HT-29 (cell line): ENCODE measurements at regions not wholly inside any gene's neighbourhood (a gene's known extent, or its start where the extent isn't known, plus 50 kb on each side); places are given as distances from the start of the nearest gene placed in this dataset.
A peak's percentile ranks its signal among the peaks of the same experiment; 100 is the strongest.
"Not testable (repeated sequence)": the region's sequence is repeated elsewhere in the genome, so short reads cannot be mapped to it uniquely, and the experiment has no call there.

ENCODE experiments used
- DNase-seq: peaks from one replicate; pipeline ENCODE4 v3.0.0-alpha.2; 2015; ENCODE audit warnings: low spot score

DNA sequence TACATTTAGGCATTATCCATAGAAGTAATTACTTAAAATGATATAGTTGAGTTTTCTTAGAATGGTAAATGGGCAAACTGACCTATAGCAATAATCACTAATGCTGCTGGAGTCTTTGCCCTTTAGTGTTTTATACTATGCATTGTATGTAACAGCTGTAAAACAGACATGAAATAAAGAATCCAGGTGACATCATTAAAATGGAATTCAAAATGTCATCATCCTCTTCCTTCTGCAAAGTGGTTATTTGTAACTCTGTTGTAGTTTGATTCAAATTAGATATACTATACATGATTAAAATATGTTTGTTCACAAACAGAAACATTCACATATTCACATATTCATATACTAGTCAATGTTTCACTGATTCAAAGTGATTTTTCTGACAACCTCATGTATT lies 598.8 kb downstream of the SLC16A7 start:
- no peak for DNase-seq

DNA sequence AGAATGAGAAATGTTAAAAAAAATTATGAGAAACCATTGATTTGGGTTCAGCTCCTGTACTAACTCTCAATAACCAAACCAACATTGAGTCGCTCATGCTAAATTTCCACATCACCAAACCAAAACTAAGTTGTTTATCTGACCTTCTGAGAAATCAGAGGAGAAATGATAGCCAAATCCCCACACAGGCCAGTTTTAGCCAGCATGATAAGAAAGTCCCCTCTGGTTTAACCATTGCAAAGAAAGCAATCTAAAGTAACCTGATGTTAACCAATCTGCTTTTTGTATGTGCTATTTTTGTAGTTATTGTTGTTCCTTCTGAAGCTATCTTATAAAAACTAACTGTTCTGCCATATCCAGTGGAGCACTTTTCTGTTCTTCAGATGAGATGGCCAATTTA lies 599.7 kb downstream of the SLC16A7 start:
- DNase-seq: no peak

DNA sequence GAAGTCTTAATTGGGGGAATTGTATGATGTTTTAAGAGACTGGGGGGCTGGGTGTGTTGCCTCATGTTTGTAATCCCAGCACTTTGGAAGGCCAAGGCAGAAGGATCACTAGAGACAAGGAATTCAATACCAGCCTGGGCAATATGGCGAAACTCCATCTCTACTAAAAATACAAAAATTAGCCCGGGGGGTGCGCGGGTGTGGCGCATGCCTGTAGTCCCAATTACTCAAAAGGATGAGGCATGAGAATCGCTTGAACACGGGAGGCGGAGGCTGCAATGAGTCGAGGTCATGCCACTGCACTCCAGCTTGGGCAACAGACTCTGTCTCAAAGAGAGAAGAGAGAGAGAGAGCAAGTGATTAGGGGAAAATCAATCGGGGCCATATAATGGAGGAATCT lies 600.5 kb downstream of the SLC16A7 start:
- no peak for DNase-seq

DNA sequence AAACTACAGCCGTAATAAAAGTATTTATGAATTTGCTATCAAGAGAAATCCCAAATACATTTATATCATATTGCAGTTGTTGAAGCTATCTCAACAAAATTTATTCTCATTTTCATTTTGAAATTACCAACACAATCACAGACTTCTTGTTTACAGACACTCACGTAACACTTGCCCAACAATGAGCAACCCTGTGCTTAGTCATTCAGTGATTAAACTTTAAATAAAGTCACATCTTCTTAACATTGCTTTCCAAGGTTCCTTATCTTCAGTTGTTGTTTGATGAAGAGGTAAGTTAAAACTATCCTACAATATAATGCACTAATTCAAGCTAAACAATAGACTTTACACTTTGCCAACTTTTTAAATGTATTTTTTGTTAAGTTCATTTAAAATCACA lies 601.8 kb downstream of the SLC16A7 start:
- DNase-seq: no peak

DNA sequence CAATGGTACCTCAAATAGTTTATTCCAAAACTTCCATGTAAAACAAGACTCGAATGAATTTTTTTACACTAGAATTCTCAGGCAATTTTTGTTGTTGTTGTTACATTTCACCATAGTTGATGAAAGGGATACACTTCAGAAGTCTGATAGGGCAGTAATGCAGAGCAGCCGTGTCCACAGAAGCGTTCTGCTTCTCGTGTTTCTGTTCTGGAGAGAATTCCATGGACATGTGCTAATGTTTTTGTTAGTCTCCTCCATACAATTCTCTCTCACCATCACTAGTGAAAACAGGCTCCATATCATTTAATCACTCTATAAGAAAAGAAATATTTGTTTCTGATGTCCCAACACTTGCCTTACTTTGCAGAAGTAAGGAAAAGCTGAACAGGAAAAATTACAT lies 606.1 kb downstream of the SLC16A7 start:
- DNase-seq: no peak

DNA sequence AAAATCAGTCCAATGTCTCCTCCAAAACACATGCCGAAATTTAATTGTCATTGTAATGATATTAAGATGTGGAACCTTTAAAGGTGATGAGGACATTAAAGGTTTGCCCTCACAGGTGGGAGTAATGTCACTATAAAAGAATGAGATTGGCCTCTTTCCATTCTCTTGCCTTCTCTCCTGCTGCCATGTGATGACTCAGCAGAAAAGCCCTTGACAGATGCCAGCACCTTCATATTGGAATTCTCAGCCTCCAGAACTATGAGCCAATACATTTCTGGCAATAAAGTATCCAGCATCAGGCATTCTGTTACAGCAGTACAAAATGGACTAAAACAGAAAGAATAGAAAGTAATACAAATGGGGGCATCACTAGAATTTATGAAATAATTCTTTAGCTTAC lies 609.7 kb downstream of the SLC16A7 start:
- DNase-seq: no peak

DNA sequence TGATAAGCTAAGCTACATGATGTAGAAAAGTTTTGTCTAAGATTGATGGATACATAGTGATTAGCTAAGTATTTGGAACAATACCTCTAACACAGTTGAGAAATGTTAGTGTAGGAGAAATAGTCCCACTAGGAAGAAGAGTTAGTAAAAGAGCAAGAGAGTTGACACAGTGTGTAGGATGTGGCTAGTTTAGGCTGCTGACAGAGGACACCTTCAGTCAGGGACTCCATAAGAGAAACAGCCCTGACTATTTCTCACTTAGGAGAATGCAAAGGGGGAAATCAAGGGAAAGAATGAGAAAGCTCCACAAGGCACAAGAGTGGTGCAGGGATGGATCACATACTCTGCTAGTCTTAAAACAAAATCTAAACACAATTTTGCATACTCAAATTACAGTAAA lies 613.7 kb downstream of the SLC16A7 start:
- no peak for DNase-seq

DNA sequence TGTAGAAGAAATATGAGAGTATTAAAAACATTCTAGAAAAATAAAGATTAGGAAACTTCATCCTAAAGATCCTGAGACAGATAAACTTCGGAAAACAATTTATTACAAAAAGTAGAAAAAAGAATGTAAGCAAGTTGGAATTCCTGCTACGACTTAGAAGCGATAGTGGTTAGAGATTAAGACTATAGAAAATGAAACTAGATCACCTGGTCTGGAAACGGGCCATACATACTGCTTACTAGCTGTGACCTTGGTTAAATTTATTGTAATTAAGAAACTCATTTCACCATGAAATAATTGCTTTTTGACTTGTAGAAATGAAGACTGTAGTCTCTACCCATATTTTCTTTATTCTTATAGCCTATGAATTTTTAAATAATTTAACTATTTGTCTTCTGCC lies 614.1 kb downstream of the SLC16A7 start:
- peak; percentile 9 for DNase-seq

DNA sequence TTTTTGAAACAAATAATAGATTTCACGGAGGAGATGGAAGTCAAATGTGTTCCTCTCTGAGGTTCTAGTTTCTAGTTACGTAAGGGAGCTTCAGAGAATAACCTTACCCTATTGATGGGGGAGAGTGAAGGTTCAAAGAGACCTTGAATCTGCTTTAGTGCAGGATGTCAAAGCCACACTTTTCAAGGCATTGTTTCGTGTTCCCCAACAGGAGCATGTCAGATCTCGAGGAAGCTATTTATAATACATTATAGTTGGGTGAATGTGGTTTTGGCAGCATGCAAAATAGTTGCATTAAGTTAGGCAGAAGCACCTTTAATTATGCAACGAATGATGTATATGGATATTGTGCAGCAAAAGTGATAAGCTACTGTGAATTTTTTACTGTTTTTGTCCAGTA lies 614.9 kb downstream of the SLC16A7 start:
- no peak for DNase-seq

DNA sequence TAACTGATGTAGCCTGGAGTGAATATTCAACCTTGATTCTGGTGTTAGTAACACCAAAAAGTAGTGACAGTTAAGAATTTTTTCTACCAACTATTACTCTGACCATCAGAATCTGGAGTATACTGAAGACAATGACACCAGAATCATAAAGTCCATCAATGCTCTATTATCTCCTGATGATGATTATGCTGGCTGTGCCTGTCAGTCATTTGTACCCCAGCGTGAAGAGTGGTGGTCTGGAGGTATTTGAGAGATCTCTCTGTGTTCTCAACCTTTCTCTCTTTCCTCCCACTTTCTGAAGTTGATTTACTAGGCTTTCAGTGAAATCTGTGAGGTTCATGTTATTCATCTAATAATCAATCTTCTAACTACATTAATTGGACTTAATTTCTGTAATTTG lies 615.4 kb downstream of the SLC16A7 start:
- DNase-seq: no peak

DNA sequence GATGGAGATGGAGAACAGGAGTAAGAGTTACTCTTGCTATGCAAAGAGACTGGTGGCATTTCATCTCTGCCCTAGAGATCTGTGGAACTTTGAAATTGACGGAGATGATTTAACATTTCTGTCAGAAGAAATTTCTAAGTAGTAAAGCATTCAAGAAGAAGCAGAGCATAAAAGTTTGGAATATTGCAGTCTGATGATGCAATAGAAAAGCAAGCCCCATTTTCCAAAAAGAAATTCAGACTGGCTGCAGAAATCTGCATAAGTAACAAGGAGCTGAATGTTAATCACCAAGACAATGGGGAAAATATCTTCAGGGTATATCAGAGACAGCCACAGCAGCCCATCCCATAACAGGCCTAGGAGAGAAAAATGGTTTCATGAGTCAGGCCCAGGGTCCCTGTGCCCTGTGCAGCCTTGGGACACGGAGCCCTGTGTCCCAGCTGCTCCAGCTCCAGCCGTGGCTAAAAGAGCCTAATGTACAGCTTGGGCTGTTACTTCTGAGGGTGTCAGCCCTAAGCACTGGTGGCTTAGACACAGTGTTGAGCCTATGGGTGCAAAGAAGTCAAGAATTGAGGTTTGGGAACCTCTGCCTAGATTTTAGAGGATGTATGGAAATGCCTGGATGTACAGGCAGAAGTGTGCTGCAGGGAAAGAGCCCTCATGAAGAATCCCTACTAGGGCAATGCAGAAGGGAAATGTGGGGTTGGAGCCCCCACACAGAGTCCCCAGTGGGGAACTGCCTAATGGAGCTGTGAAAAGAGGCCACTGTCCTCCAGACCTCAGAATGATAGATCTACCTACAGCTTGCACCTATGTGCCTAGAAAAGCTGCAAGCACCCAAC lies 616.6 kb downstream of the SLC16A7 start:
- DNase-seq: no peak

DNA sequence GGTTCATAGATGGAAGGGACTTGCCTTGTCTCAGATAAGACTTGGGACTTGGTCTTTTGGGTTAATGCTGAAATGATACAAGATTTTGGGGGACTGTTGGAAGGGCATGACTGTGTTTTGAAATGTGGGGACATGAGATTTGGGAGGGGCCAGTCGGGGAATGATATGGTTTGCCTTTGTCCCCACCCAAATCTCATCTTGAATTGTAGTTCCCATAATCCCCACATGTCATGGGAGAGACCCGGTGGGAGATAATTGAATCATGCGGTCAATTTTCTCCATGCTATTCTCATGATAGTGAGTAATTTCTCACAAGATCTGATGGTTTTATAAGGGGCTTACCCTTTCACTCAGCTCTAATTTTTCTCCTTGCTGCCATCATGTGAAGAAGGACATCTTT lies 617.4 kb downstream of the SLC16A7 start:
- DNase-seq: not testable (repeated sequence)

DNA sequence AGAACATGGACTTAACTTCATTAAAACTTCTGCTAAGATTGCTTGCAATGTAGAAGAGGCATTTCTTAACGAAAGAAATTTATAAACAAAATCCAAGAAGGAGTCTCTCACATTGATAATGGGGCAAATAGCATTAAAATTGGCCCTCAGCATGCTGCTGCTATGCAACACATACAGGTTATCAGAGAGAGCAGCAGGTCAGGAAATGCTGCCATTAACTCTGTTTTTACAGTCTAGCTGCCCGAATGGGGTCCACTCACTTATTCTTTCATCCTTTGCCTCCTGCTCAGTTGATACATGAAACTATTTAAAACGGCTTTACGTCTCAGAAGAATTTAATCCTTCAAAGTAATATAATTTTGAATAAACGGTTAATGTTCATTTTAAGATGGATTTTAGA lies 620.4 kb downstream of the SLC16A7 start:
- no peak for DNase-seq

DNA sequence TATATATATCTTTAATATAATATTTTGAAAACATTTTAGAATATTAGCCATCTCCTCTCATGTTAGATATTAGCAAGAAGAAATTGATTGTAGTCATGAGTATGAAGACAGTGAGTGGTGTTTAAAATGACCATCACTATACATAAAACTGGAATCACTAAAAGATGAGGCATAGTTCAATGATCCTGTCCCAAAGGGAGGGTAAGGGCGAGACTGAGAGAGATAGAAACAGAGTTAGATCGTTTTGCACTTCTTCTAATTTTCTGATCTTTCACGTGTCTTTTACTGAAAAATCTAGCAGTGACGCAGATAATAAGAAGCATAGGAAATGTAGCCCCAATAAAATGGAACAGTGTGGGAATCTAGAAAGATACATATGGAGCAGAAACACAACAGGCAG lies 627.4 kb downstream of the SLC16A7 start:
- no peak for DNase-seq

DNA sequence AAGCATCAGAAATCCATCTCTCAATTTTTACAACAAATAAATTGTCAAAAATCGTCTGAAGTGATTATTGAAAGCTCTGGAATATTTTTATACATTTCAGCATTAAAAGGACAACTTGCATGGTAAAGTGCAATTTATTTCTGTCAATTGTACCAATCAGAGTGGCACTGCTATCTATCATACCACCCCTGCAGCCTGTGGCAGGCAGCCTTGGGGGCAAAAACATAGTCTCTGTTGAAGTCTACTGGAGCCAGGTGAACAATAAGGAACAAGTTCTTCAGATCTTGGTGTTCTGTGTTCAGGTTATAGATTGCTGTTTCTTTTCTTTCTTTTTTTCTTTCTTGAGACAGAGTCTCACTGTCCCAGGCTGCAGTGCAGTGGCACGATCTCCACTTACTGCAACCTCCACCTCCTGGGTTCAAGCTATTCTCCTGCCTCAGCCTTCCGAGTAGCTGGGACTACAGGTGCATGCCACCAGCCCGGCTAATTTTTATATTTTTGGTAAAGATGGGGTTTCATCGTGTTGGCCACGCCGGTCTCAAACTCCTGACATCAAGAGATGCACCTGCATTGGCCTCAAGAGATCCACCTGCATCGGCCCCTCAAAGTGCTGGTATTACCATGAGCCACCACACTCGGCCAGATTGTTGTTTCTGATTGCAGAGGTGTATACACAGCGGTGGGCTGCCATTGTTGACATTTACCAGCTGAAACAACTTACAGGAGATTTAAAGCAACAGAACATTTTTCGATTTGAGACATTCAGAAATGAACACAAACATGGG lies 629.6 kb downstream of the SLC16A7 start:
- DNase-seq: no peak

DNA sequence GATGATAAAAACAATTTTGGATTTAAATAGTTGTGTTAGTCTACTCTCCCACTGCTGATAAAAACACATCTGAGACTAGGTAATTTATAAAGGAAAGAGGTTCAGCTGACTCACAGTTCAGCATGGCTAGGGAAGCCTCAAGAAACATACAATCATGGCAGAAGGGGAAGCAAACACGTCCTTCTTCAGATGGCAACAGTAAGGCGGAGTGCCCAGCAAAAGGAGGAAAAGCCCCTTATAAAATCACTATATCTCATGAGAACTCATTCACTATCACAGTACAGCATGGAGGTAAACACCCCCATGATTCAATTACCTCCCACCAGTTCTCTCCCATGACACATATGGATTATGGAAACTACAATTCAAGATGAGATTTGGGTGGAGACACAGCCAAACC lies 632.1 kb downstream of the SLC16A7 start:
- no peak for DNase-seq

DNA sequence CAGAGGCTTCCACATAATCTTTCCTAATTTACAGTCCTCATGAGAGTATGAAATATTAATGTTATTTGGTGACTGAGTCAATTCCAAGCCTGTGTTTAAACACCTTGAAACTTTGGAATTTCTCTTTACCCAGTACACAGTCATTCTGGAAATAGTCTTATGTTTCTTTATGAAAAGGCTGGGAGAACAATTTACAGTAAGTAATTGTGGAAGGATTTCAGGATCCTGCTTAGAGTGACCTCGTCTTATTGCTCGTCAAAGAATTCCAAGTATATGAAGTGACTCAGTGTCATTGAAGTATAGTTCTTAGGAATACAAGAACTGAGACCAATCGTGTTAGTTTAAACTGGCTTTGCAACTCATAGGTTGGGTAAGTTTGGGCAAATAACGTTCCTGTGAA lies 634.2 kb downstream of the SLC16A7 start:
- no peak for DNase-seq

DNA sequence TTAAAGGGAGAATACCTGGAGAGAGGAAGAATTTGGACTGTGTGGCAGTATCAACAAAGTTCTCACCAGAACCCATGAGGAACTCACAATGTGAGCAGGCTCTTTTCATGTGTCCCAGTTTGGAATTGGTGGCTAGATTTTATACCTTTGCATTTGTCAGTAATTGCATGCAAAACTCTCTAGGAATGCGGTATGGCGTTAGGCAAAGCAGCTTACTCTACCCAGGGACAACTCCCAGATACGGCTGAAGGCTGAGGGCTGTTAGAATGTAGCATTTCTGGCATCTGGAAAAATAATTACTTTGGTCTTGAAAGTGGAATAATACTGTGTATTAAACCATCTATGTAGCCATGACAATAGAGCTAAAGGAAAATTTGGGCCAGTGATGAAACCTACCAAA lies 635.5 kb downstream of the SLC16A7 start:
- no peak for DNase-seq

DNA sequence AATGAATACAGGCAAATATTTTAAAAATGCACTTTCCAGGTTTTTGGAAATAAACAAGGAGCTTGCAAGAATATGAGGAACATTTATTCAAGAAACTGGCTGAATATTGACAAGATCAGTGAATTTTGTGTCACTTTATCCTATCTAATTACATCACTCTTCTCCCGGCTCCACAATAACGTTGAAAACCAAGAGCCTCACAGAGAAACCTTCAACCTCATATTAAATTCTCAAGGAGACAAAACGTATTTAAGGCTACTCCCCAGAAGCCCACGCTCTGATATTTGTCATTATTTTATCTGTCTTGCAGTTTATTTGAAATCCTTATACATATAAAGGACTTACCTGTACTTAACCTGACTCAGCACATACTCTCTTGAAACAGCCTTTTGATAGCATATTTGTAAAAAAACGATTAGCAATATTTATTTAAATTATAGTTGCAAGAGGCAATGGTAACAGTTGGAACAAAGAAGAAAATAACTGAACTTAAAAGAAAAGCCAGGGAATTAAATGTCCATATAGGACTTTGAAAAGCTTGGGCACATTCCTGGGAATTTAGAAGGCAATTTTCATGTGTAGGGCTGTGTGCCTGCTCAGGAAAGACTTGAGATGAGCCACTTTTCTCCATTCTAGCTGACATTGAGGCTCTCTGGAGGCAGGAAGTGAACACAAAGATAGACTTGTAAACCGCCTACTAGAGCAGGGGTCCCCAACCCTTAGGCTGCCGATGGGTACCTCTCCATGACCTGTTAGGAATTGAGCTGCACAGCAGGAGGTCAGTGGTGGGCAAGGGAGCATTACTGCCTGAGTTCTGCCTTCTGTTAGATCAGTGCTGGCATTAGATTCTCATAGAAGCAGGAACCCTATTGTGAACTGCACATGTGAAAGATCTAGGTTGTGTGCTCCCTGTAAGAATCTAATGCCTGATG lies 636.4 kb downstream of the SLC16A7 start:
- no peak for DNase-seq

DNA sequence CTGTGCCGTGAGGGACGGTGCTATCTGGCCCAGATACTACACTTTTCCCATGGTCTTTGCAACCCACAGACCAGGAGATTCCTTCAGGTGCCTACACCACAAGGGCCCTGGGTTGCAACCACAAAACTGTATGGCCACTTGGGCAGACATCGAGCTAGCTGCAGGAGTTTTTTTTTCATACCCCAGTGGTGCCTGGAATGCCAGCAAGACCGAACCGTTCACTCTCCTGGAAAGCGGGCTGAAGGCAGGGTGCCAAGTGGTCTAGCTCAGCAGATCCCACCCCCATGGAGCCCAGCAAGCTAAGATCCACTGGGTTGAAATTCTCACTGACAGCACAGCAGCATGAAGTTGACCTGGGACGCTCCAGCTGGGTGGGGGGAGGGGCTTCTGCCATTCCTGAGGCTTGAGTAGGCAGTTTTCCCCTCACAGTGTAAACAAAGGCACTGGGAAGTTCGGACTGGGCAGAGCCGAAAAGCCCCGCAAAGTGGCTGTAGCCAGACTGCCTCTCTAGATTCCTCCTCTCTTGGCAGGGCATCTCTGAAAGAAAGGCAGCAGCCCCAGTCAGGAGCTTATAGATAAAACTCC lies 638.9 kb downstream of the SLC16A7 start:
- not testable (repeated sequence) for DNase-seq

DNA sequence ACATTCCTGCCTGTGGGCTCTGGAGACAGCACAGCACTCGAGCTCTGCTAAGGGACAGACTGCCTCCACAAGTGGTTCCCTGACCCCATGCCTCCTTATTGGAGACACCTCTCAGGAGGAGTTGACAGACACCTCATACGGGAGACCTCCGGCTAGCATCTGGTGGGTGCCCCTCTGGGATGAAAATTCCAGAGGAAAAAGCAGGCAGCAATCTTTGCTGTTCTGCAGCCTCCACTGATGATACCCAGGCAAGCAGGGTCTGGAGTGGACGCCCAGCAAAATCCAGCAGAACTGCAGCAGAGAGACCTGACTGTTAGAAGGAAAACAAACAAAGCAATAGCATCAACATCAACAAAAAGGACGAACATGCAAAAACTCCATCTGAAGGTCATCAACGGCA lies 639.4 kb downstream of the SLC16A7 start:
- DNase-seq: no peak

DNA sequence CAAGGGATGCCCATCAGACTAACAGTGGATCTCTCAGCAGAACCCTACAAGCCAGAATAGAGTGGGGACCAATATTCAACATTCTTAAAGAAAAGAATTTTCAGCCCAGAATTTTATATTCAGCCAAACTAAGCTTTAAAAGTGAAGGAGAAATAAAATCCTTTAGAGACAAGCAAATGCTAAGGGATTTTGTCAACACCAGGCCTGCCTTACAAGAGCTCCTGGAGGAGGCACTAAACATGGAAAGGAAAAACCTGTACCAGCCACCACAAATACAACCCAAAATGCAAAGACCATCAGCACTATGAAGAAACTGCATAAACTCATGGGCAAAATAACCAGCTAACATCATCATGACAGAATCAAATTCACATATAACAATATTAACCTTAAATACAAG lies 640.6 kb downstream of the SLC16A7 start:
- DNase-seq: not testable (repeated sequence)
